Astrocyte (in vitro differentiated cells and primary cell): ENCODE measurements at regions not wholly inside any gene's neighbourhood (a gene's known extent, or its start where the extent isn't known, plus 50 kb on each side); places are given as distances from the start of the nearest gene placed in this dataset.

Source experiments
- DNase-seq: peaks from one replicate; pipeline ENCODE4 v3.0.0-alpha.2; 2010; ENCODE audit warnings: low read depth
- FAIRE-seq: peaks from 2 replicates; lab custom pipeline; 2011; peaks lifted over from hg19 to GRCh38; lab: Jason Lieb, UNC
- H2AFZ ChIP-seq: 2 replicates; pipeline ENCODE4 v1.6.0; 2012; ENCODE audit warnings: low read depth, low read length, inconsistent platforms
- H3K27ac ChIP-seq: 2 replicates; pipeline ENCODE4 v1.5.1; 2011; ENCODE audit warnings: low read depth, low read length, inconsistent platforms
- H3K27me3 ChIP-seq: 2 replicates; pipeline ENCODE4 v1.6.0; 2011; ENCODE audit warnings: low read length, inconsistent platforms; ENCODE audit not compliant: insufficient read depth
- H3K36me3 ChIP-seq: 2 replicates; pipeline ENCODE4 v1.5.1; 2011; ENCODE audit warnings: low read length, inconsistent platforms; ENCODE audit not compliant: insufficient read depth
- H3K4me1 ChIP-seq: 2 replicates; pipeline ENCODE4 v1.5.1; 2011; ENCODE audit warnings: low read length, inconsistent platforms; ENCODE audit not compliant: insufficient read depth
- H3K4me2 ChIP-seq: 2 replicates; pipeline ENCODE4 v1.6.0; 2012; ENCODE audit warnings: low read length, inconsistent platforms
- H3K4me3 ChIP-seq: 2 replicates; pipeline ENCODE4 v1.5.1; 2011; ENCODE audit warnings: low read depth, mild to moderate bottlenecking, low read length, inconsistent platforms; ENCODE audit not compliant: insufficient read depth
- H3K79me2 ChIP-seq: 2 replicates; pipeline ENCODE4 v1.6.0; 2012; ENCODE audit warnings: mild to moderate bottlenecking, low read length, inconsistent platforms; ENCODE audit not compliant: insufficient read depth
- H3K9ac ChIP-seq: 2 replicates; pipeline ENCODE4 v1.6.0; 2012; ENCODE audit warnings: mild to moderate bottlenecking, low read length, inconsistent platforms
- H3K9me3 ChIP-seq: 2 replicates; pipeline ENCODE4 v1.5.1; 2012; ENCODE audit warnings: low read depth, mild to moderate bottlenecking, low read length, inconsistent platforms; ENCODE audit not compliant: insufficient read depth
- H4K20me1 ChIP-seq: 2 replicates; pipeline ENCODE4 v1.6.0; 2012; ENCODE audit warnings: low read length, inconsistent platforms; ENCODE audit not compliant: insufficient read depth
- H3K27ac Mint-ChIP-seq: one replicate; pipeline ENCODE4 v1.8.0; 2021; ENCODE audit warnings: mild to moderate bottlenecking, mixed read lengths; ENCODE audit not compliant: unreplicated experiment
- H3K27me3 Mint-ChIP-seq: one replicate; pipeline ENCODE4 v1.8.0; 2021; ENCODE audit warnings: low read depth, mixed read lengths; ENCODE audit not compliant: unreplicated experiment
- H3K36me3 Mint-ChIP-seq: one replicate; pipeline ENCODE4 v1.8.0; 2021; ENCODE audit warnings: low read depth, mixed read lengths; ENCODE audit not compliant: unreplicated experiment
- H3K4me1 Mint-ChIP-seq: one replicate; pipeline ENCODE4 v1.8.0; 2021; ENCODE audit warnings: low read depth, mixed read lengths; ENCODE audit not compliant: unreplicated experiment
- H3K4me3 Mint-ChIP-seq: one replicate; pipeline ENCODE4 v1.8.0; 2021; ENCODE audit warnings: mild to moderate bottlenecking, moderate library complexity, mixed read lengths; ENCODE audit not compliant: unreplicated experiment
- H3K9me3 Mint-ChIP-seq: one replicate; pipeline ENCODE4 v1.8.0; 2021; ENCODE audit warnings: mild to moderate bottlenecking, mixed read lengths; ENCODE audit not compliant: unreplicated experiment
- CTCF ChIP-seq: IDR thresholded peaks from 2 replicates; pipeline ENCODE4 v1.5.1; 2011; ENCODE audit warnings: low read depth, mild to moderate bottlenecking, inconsistent platforms, low read length, moderate library complexity; ENCODE audit not compliant: insufficient read depth
- EZH2 ChIP-seq: IDR thresholded peaks from 2 replicates; pipeline ENCODE4 v1.6.1; 2012; ENCODE audit warnings: mild to moderate bottlenecking, low read length, inconsistent platforms; ENCODE audit not compliant: insufficient read depth

GRCh38 chr7:110139056-110139455, 951.9 kb upstream of the LRRN3 start:
- H3K4me1 ChIP-seq, result no peaks in the 10 kb centered on the region
- H3K27me3 ChIP-seq, result no peaks in the 10 kb centered on the region
- no peak overlapping the region for H3K9ac ChIP-seq
- no peaks in the 10 kb centered on the region for H3K9me3 ChIP-seq
- H3K4me3 Mint-ChIP-seq, result no peak overlapping the region
- no peaks in the 10 kb centered on the region for H3K27me3 Mint-ChIP-seq
- no peaks in the 10 kb centered on the region for H3K9me3 Mint-ChIP-seq
- H3K4me2 ChIP-seq, result no peak overlapping the region
- H3K4me3 ChIP-seq, result no peak overlapping the region
- no peak overlapping the region for H2AFZ ChIP-seq
- FAIRE-seq, result no peak
- no peaks in the 10 kb centered on the region for H3K79me2 ChIP-seq
- H3K4me1 Mint-ChIP-seq, result no peaks in the 10 kb centered on the region
- no peak overlapping the region for H3K27ac ChIP-seq
- no peak for DNase-seq
- no peak for TF ChIP-seq EZH2
- TF ChIP-seq CTCF, result no peak
- H3K36me3 ChIP-seq, result no peaks in the 10 kb centered on the region
- no peaks in the 10 kb centered on the region for H4K20me1 ChIP-seq
- no peak overlapping the region for H3K27ac Mint-ChIP-seq
- H3K36me3 Mint-ChIP-seq, result no peaks in the 10 kb centered on the region

GRCh38 chr7:110142939-110143526, 947.9 kb upstream of the LRRN3 start:
- no peak for TF ChIP-seq EZH2
- DNase-seq, result no peak

GRCh38 chr7:110144599-110144998, 946.3 kb upstream of the LRRN3 start:
- DNase-seq (no peak), FAIRE-seq (no peak)
- Mint-ChIP-seq H3K9me3 (no peaks in the 10 kb centered on the region), H3K27ac (no peak overlapping the region), H3K4me1 (no peaks in the 10 kb centered on the region), H3K27me3 (no peaks in the 10 kb centered on the region), H3K36me3 (no peaks in the 10 kb centered on the region), H3K4me3 (no peak overlapping the region)
- no peak overlapping the region for H2AFZ ChIP-seq
- no peak overlapping the region for H3K27ac ChIP-seq
- H3K4me1 ChIP-seq, result no peaks in the 10 kb centered on the region
- H3K9me3 ChIP-seq, result peaks cover 6% of the 10 kb centered on the region
- no peaks in the 10 kb centered on the region for H4K20me1 ChIP-seq
- no peak overlapping the region for H3K4me2 ChIP-seq
- H3K36me3 ChIP-seq, result no peaks in the 10 kb centered on the region
- H3K9ac ChIP-seq, result no peak overlapping the region
- H3K27me3 ChIP-seq, result no peaks in the 10 kb centered on the region
- no peak overlapping the region for H3K4me3 ChIP-seq
- no peaks in the 10 kb centered on the region for H3K79me2 ChIP-seq
- TF ChIP-seq CTCF (no peak), EZH2 (no peak)

More at GRCh38 chr7:110142939-110143526, 947.9 kb upstream of the LRRN3 start:
- no peak overlapping the region for H3K27ac Mint-ChIP-seq
- Histone ChIP-seq H3K9ac (no peak overlapping the region), H3K4me2 (no peak overlapping the region), H3K79me2 (no peaks in the 10 kb centered on the region), H2AFZ (no peak overlapping the region), H3K36me3 (no peaks in the 10 kb centered on the region), H3K4me3 (no peak overlapping the region), H3K27me3 (no peaks in the 10 kb centered on the region), H4K20me1 (no peaks in the 10 kb centered on the region), H3K4me1 (no peaks in the 10 kb centered on the region), H3K9me3 (peaks cover 2% of the 10 kb centered on the region), H3K27ac (no peak overlapping the region)
- FAIRE-seq, result no peak
- H3K27me3 Mint-ChIP-seq, result no peaks in the 10 kb centered on the region
- no peaks in the 10 kb centered on the region for H3K9me3 Mint-ChIP-seq
- H3K4me3 Mint-ChIP-seq, result no peak overlapping the region
- no peaks in the 10 kb centered on the region for H3K36me3 Mint-ChIP-seq
- no peaks in the 10 kb centered on the region for H3K4me1 Mint-ChIP-seq
